RPMI7951 (cell line): ENCODE measurements at regions not wholly inside any gene's neighbourhood (a gene's known extent, or its start where the extent isn't known, plus 50 kb on each side); places are given as distances from the start of the nearest gene placed in this dataset.

Experiments used
- DNase-seq: peaks from one replicate; pipeline ENCODE4 v3.0.0-alpha.2; 2012; ENCODE audit warnings: low read depth

DNA sequence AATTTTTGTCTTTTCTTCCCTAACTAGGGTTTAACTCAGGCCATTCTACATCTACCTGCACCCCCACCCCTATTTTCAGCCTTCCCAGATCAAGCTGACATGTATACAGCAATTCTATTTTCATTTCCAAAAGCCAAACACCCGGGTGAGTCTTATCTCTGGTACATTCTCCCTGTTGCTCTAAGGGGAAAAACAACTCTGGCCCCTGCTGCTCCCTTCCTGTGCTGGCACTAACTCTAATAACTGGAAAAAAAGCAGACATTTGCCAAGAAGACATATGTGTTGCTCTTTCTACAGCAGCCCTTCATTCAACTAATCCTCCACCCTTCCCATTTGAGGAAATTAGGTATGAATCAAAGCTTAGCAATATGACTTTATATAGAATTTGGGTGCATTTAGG lies 427.8 kb upstream of the CDH11 start:
- DNase-seq: peak; percentile 37

DNA sequence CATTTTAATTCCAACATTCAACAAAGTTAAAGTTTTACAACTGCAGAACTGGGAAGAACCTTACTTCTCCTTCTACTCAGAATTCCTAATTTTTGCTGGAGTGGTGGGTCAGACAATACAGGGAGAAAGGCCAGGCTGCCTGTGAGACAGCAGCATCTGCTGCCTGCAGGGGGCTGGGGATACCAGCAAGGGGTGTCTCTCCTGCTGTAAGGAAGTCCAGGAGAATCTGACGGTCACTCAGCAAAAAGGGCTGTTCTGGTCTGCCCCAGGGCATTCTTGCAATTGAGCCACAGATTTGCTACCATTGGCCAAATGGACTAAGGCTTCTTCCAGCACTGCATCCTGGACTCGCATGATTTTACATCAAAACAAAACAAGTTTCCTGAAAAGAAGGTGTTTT lies 426.6 kb upstream of the CDH11 start:
- peak; percentile 85 for DNase-seq

DNA sequence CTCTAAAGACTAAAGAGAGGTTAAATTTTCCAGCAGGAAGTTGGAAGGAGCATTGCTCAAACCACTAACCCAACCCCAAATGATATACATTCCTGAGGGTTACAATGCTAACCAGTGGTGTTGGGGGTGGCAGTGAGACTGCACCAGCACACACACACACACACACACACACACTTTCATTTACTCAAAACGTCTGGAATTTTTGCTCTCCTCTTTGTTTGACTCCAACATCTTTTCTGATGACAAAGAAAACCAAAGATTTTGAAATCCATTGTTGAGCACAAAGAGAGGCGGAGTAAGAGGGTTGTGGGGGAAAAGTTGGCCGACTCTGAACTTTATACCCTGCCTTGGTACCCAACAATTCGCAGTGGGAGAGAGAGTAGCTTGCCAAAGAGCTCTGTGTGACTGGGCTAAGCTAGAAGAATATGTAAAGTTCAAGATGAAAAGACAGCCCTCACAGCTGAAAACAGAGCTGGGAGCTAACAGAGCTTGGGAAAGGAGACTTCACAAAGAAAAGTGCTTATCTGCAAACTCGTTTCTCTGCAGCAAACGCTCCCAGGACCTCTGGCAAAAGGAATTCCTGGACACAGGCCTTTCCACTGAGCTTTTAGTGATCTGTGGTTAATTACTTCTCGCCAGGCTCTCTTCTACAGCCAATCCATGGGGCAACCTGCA lies 426.0 kb upstream of the CDH11 start:
- peak; percentile 97 for DNase-seq

DNA sequence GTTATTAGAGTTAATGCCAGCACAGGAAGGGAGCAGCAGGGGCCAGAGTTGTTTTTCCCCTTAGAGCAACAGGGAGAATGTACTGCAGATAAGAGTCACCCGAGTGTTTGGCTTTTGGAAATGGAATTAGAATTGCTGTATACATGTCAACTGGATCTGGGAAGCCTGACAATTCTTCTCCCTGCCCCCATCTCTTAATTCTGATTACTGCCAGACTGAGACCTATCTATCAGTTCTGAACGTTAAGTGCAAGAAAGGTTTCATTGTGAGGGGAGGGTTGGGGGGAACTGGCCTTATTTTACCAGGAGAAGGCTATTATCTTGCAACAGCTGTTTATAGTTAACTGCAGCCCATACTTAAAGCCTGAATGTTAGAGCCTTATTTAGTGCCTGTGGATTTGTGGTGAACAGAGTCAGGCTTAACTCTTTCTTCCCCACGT lies 424.5 kb upstream of the CDH11 start:
- DNase-seq: peak; percentile 82

DNA sequence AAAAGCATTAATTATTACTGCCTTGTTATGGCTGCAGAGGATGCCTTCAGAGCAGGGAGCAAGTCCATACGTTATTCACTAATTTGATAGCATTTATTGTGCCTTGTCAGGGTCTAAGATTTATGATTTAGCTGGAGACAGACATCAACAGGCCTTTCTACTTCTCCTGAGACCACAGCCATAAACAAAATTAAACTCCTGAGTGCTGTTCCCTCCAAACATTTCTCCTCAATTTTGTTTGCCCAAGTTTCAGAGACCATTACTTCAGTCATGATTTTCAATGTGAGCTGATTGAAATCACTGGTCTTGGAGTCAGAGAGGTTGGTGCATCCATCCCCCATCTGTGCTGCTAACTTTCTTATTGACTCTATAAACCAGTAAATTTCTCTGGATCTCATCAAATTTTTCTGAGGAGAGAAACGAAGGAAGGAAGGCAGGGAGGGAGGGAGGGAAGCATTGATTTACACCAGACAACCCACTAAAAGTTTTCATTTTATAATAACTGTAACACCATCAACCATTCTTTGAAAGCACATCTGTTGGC lies 423.6 kb upstream of the CDH11 start:
- DNase-seq: no peak

DNA sequence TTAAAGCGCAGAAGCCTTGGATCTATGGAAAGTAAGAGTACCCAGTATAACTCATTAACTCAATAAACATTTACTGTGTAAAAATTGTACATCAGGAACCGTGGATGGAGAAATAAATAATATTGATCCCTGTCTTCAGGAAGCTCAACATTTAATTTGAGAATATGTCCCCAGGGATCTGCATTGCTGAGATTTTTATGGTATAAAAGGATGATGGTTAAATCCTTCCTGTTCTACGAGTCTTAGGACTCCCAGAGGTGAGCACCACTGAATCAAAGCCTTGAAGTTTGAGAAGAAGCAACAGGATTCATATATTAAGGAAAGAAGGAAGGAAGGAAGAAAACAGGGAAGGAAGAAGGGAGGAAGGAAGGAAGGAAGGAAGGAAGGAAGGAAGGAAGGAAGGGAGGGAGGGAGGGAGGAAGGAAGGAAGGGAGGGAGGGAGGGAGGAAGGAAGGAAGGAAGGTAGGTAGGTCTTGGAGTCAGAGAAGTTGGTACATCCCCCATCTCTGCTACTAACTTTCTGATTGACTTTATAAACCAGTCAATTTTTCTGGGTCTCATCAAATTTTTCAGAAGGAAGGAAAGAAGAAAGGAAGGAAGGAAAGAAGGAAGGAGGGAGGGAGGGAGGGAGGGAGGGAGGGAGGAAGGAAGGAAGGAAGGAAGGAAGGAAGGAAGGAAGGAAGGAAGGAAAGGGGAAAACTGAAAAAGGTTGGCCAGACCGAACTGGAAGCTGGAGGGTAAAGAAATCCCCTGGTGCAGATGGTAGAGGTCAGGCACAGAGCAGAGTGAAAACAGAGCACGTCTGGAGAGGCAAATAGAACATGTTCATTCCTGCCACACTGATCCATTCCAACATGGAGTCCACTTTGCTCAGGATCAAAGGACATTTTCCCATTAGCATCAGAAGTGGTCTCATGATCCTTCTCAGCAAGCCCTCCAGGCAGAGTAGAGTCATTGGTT lies 422.2 kb upstream of the CDH11 start:
- DNase-seq: no peak

DNA sequence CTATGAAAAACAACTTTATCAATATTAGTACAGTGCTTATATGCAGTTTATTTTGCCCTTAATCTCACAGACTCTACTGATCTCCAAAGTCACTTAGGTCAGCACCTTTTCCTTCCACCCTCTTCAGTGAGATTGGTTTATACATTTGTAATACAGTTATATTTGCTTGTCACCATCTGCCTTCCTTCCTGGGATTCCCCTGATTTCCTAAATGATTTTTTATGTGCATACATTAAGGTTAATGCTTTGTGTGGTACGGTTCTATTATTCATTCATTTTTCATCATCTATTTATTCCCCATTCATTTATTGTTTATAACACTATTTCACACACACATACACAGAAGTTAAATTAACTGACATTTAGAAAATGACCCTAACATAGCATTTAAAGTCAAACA lies 419.8 kb upstream of the CDH11 start:
- DNase-seq: no peak

DNA sequence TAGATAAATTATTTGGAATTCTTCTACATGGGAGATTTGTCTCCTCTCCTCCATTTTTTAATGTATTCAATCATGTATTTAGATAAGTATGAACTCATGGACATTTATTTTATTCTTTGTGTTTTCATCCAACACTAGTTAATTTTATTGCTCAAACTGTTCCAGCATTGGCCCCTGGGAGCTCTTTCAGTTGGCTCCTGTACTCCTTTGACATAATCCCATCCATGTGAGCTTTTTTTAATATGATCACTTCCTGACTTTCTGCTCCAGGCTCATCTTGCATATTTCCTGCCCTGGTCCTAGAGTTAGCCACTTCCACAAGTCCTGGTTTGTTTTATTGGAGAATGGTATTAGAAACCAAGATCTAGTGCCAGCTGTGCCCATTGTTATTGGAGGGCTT lies 419.0 kb upstream of the CDH11 start:
- DNase-seq: no peak

DNA sequence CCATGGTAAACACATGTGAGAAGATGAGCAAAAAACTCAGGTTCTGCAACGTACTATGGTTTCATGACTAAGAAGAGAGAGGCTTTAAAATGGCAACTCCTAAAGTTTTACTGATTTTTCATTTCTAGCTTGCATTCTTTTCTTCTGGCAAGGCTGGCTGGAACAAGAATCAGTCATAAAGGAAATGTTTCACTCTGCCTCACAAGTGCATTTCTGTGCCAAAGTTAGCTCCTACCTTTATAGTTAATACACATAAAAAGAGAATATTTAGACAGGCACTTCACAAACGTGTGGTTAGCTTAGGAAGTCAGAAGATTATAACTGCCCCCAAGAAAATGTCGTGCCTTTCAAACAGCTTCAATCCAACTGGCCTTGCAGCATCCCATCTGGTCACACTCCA lies 417.1 kb upstream of the CDH11 start:
- peak; percentile 40 for DNase-seq

DNA sequence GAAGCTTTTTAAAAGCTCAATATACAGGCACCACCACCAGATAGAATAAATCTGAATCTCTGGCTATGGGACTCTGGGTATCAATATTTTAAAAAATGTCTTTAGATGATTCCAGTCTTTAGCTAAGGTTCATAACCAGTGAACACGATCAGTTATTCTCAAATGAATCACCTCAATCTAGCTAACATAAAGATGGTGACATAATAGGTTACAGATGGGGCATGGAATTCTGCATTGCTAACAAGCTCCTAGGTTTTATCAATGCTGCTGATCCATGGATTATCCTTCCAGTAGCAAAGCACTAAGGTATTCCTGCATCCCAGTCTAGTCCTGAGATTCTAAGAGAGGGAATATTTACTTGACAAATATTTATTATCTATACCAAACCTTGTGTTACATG lies 415.5 kb upstream of the CDH11 start:
- peak; percentile 45 for DNase-seq

DNA sequence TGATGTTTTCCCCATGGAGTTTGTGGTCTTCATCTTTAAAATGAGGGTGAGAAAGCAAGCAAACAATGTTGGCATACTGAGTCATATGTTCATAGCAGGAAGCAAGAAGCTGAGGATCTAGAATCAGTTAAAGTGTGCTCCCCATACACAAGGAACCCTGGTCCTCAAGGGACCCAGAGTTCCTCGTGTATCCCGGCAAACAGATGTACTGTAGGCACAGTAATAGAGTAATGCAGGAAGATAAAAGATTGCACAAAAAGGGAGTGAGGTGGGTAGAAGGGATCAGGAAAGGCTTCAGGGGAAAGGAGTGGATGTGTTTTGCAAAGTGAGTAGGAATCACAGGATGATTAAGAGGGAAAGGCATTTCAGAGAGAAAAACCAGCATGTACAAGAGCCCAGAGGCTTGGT lies 412.3 kb upstream of the CDH11 start:
- peak; percentile 77 for DNase-seq

DNA sequence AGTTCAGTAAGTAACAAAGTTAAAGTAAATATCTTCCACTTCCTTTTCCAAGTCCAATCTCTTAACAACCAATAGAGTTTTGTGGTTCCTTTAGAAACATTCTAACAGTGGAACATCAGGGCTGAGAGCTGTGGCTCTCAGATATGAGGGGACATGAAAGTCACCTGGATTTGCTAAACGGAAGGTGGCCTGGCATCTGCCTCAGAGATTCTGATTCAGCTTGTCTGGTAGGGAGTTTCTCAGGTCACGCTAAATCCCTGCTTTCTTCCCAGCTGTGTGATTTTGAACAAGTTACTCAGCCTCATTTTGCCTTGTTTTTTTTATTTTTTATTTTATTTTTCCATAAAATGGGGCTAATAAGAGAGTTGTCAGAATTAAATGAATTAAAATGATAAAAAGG lies 411.0 kb upstream of the CDH11 start:
- DNase-seq: no peak

DNA sequence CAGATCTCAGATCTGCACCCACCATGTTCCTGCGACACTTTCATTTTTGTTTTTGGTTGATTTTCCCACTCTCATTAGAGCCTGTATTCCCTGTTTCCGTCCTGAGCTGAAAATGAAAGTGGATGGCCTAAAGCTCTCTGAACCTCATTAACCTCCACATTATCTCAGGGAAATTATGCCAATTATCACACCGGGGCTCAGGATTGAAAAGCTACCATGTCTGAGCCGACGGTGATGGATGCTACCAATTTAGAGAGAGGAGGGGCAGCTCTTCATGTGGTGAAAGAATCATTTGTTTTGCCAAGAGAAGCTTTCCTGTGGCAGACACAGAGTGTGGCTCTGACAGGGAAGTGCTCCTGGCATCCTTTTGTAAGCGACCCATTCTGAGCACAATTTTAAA lies 410.4 kb upstream of the CDH11 start:
- peak; percentile 67 for DNase-seq

DNA sequence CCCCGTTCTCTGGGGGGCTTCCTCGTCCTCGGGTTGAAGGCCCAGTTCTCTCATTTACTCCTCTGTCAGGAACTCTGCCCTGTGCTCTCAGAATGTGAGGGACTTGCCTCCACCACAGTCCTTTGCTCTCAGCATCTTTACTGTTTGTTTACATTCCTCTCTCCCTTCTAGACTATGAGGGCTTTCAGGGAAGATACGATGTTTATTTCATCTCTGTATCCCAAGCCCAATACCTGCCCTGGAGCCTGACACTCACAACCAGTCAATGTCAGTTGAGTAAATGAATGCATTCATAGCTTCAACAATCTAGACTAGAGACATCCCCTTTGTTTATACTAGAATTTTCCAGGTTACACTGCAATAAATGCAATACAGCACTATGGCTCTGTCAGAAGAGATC lies 409.6 kb upstream of the CDH11 start:
- DNase-seq: peak; percentile 38

DNA sequence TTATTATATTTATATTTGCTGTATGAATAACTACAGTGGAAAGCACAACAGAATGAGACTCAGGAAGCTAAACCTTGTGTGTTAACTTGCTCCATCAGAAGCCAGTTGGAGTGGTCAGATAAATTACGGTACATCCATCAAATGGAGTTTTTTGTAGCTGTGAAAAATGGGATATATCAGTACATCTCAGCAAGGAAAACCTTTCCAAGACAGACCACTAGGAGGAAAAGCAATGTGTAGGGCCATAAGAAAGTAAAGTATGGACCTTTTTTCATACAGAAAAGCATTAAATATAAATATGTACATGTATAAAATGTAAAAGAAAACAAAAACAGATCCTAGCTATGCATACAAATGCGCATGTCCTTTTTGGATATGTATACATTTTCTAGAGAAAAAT lies 403.8 kb upstream of the CDH11 start:
- no peak for DNase-seq

DNA sequence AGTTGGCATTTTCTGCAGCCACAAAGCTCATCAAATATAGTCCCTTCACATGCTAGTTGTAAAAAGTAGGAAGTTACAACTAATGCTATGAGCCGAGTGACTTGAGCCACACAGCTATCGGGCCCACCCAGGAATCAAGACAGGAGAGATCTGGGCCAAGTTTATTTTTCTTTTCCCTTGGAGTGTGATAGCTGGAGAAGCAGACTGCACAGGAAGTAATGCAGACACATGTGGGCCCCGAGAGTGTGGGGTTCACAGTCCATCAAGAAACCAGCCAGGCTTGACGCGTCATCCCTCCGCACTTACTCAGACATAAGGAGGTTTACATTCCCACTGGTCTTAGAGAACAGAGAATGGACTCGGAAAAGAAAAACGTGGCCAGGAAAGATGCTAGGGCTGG lies 403.1 kb upstream of the CDH11 start:
- peak; percentile 96 for DNase-seq

DNA sequence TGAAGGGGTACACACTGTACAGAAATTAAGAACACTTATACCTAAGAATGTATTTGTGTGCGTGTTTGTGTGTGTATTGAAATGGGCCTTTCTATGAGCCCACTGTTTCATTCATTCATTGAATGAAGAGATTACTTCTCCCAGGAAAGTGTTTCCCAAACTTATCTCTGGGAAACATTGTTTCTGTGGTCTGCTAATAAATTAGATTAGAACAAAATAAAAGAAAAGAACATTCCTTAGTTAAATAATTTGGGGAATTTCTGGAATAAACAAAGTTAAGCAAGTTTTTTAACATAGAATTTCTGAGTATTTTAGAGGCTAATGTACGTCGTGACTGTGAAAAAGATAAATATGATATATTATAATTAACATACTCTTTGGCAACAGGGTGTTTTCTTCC lies 402.4 kb upstream of the CDH11 start:
- no peak for DNase-seq

DNA sequence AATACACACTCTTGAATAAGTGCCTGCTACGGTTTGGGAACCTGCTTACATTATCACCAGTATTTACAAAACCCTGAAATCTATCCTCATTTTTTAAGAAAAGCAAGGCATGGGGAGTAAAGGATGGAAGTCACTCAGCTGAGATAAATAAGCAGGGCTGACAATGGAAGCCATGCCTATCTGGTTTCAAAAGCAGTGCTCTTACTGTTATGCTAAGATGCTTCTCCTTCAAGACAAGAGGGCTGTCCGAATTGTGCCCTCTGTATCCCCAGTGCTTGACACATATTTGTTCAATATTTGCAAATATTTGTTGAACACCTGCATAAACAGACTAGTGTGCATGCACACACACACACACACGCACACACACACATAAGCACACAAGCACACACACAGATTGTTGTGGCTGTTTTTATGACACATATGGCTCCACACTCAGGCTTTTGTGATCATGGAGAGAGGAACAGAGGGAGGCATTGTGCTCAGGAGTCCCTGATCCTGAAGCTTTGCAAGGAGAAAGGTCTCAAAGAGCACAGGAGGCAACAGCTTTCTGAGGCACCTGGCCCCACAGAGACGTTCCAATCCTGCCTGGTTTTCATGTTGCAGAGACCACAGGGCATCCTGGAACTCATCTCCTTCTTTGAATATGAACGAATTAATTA lies 401.6 kb upstream of the CDH11 start:
- DNase-seq: no peak

DNA sequence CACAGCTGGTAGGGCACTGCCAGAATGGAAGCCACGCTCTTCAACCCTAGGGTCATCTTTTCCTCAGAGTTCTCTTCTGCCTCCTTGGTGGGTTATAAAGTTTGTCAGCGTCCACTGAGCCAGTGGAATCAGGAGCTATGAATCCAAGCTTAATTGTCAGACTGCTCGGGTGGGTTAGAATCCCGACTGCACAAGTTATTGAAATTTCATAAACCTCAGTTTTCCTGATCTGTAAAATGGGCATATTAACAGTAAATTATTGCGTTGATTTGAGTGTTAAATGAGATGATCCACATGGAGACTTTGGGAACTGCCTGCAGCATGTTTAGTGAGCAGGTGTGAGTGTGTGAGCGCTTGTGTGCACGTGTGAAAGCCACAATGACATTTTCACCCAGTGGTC lies 400.5 kb upstream of the CDH11 start:
- DNase-seq: no peak

DNA sequence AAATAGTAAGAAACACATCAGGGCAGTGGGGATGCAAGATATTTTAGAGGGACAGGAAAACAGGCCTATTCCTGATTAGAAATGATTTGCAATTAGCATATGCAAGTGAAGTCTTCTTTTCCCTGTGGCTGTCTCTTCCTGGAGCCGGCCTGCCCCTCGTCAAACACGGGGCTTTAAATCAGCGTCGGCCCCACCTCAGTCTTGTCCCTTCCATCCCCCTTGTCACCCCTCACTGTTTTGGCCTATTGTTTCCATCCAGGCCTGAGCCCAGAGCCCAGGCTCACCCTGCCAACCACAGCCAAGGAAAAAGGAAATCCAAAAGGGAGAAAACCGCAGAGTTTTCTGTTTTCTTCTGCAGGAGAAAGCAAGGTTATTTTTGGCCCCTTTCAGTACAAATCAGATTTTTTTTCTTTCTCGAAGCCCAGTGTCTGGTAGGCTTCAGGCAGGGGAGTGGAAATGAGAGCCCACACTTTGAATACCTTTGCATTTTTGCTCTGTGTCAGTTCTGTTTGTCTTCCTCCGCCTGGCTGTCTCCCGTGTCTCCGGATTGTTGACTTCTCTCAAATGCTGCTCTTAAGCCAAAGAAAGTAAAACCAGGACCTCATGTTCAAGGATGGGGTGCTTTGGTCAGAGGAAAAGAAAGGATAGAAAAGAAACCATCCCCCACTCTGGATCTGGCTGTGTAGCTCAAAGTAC lies 399.9 kb upstream of the CDH11 start:
- peak; percentile 70 for DNase-seq

DNA sequence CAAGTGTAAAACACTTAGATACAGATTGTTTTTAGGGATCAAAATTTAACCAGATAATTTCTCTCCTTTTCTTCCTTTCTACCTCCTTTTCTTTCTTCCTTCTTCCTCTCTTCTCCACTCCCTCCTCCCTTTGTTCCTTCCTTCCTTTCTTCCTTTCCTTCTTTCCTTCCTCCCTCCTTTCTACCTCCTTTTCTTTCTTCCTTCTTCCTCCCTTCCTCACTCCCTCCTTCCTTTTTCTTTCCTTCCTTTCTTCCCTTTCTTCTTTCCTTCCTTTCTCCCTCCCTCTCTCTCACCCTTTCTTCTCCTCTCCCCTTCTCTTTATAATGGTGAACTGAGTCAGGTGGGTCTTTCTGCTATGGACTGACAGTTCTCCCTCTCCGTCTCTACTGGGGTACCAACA lies 397.5 kb upstream of the CDH11 start:
- no peak for DNase-seq

DNA sequence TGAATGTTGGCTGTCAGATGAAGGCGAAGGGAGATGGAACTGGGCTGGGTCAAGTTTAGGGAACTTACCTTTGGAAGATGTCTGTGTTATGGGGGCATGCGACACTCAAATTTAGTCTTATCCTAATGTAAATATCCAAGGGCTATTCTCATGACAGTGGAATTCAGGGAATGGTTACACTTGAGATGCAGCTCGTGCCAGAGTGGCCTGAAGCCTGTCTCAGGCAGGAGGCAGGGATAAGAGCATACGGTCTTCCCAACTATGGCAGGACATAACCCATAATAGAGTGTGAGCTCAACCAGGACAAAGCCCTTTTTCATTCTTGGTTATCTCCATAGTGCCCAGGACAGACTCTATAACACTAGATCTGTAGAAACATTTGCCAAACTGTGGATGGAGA lies 393.3 kb upstream of the CDH11 start:
- no peak for DNase-seq
